RWPE2 (cell line): ENCODE measurements at regions not wholly inside any gene's neighbourhood (a gene's known extent, or its start where the extent isn't known, plus 50 kb on each side); places are given as distances from the start of the nearest gene placed in this dataset.
"Not testable (repeated sequence)": the region's sequence is repeated elsewhere in the genome, so short reads cannot be mapped to it uniquely, and the experiment has no call there.

Experiments
- ATAC-seq: fragments of 200-7000 bp; cut with Tn5 transposase; 3 replicates; pipeline ENCODE4 v1.9.1; 2021; ENCODE audit warnings: low read depth
- DNase-seq: peaks from one replicate; pipeline ENCODE4 v3.0.0-alpha.2; 2020; ENCODE audit warnings: low spot score
- H3K27ac ChIP-seq: fragments of 450-650 bp; 2 replicates; pipeline ENCODE4 v1.5.1; 2017; ENCODE audit warnings: mild to moderate bottlenecking; ENCODE audit not compliant: poor library complexity, severe bottlenecking
- H3K27me3 ChIP-seq: fragments of 250-450 bp; sonication (Bioruptor Pico); 2 replicates; pipeline ENCODE4 v1.5.1; 2021; ENCODE audit warnings: mild to moderate bottlenecking, moderate library complexity; ENCODE audit not compliant: insufficient read depth, poor library complexity, severe bottlenecking
- H3K36me3 ChIP-seq: fragments of 250-450 bp; sonication (Bioruptor Pico); 2 replicates; pipeline ENCODE4 v1.5.1; 2020; ENCODE audit warnings: low read depth, mild to moderate bottlenecking, moderate library complexity
- H3K4me1 ChIP-seq: fragments of 250-450 bp; sonication (Bioruptor Pico); 2 replicates; pipeline ENCODE4 v1.5.1; 2021; ENCODE audit warnings: mild to moderate bottlenecking, moderate library complexity; ENCODE audit not compliant: insufficient read depth, poor library complexity, severe bottlenecking
- H3K4me3 ChIP-seq: fragments of 250-450 bp; sonication (Bioruptor Pico); 2 replicates; pipeline ENCODE4 v1.5.1; 2021; ENCODE audit warnings: mild to moderate bottlenecking, moderate library complexity; ENCODE audit not compliant: severe bottlenecking
- H3K9me3 ChIP-seq: fragments of 250-450 bp; sonication (Bioruptor Pico); 2 replicates; pipeline ENCODE4 v1.5.1; 2021; ENCODE audit warnings: mild to moderate bottlenecking, moderate library complexity; ENCODE audit not compliant: severe bottlenecking
- TF ChIP-seq, protein P1 (sequence below): fragments of 450-650 bp; IDR thresholded peaks from one replicate; pipeline ENCODE4 v1.5.1; 2017; ENCODE audit warnings: mild to moderate bottlenecking, moderate library complexity; ENCODE audit not compliant: poor library complexity, severe bottlenecking

GRCh38 chr5:61229416-61229815 is 67.1 kb upstream of the SMIM15 start:
- Histone ChIP-seq H3K36me3 (no peaks in the 10 kb centered on the region), H3K4me3 (no peak overlapping the region), H3K9me3 (no peaks in the 10 kb centered on the region), H3K27ac (no peak overlapping the region), H3K4me1 (no peaks in the 10 kb centered on the region), H3K27me3 (no peaks in the 10 kb centered on the region)
- no peak for DNase-seq
- TF ChIP-seq, protein P1, sequence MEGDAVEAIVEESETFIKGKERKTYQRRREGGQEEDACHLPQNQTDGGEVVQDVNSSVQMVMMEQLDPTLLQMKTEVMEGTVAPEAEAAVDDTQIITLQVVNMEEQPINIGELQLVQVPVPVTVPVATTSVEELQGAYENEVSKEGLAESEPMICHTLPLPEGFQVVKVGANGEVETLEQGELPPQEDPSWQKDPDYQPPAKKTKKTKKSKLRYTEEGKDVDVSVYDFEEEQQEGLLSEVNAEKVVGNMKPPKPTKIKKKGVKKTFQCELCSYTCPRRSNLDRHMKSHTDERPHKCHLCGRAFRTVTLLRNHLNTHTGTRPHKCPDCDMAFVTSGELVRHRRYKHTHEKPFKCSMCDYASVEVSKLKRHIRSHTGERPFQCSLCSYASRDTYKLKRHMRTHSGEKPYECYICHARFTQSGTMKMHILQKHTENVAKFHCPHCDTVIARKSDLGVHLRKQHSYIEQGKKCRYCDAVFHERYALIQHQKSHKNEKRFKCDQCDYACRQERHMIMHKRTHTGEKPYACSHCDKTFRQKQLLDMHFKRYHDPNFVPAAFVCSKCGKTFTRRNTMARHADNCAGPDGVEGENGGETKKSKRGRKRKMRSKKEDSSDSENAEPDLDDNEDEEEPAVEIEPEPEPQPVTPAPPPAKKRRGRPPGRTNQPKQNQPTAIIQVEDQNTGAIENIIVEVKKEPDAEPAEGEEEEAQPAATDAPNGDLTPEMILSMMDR: no peak
- no peak; the same call in 2 of the 3 replicates for ATAC-seq

DNA sequence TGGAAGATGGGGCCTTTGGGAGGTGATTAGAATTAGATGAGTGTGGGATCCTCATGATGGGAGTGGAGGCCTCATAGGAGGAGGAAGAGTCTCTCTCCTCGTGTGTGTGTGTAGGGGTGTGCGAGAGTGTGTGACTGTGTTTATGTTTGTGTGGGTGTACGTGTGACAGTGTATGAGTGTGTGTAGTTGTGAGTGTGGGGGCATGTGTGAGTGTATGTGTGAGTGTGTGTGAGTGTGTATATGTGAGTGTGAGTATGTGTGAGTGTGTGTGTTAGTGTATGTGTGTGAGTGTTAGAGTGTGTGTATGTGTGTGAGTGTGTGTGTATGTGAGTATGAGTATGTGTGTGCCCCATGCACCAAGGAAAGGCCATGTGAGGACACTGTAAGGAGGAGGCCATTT is 68.2 kb upstream of the SMIM15 start:
- ATAC-seq: no peak

GRCh38 chr5:61231813-61232212 is 69.5 kb upstream of the SMIM15 start:
- H3K9me3 ChIP-seq: no peaks in the 10 kb centered on the region
- H3K36me3 ChIP-seq: no peaks in the 10 kb centered on the region
- H3K4me1 ChIP-seq: no peaks in the 10 kb centered on the region
- DNase-seq (no peak), ATAC-seq (no peak)
- H3K4me3 ChIP-seq: no peak overlapping the region
- H3K27ac ChIP-seq: no peak overlapping the region
- TF ChIP-seq, protein P1: no peak
- H3K27me3 ChIP-seq: no peaks in the 10 kb centered on the region

More for the DNA sequence above, 68.2 kb upstream of the SMIM15 start:
- no peak overlapping the region for H3K4me3 ChIP-seq
- H3K4me1 ChIP-seq: no peaks in the 10 kb centered on the region
- no peak for DNase-seq
- H3K27me3 ChIP-seq: no peaks in the 10 kb centered on the region
- H3K27ac ChIP-seq: no peak overlapping the region
- TF ChIP-seq, protein P1: no peak
- no peaks in the 10 kb centered on the region for H3K9me3 ChIP-seq
- no peaks in the 10 kb centered on the region for H3K36me3 ChIP-seq

- Histone ChIP-seq H3K27me3 (no peaks in the 10 kb centered on the region), H3K4me3 (no peak overlapping the region), H3K36me3 (no peaks in the 10 kb centered on the region), H3K9me3 (no peaks in the 10 kb centered on the region), H3K27ac (no peak overlapping the region), H3K4me1 (no peaks in the 10 kb centered on the region)
- ATAC-seq (no peak), DNase-seq (no peak)
- TF ChIP-seq, protein P1: no peak
These were observed 70.3 kb upstream of the SMIM15 start for GRCh38 chr5:61232490-61233050.

DNA sequence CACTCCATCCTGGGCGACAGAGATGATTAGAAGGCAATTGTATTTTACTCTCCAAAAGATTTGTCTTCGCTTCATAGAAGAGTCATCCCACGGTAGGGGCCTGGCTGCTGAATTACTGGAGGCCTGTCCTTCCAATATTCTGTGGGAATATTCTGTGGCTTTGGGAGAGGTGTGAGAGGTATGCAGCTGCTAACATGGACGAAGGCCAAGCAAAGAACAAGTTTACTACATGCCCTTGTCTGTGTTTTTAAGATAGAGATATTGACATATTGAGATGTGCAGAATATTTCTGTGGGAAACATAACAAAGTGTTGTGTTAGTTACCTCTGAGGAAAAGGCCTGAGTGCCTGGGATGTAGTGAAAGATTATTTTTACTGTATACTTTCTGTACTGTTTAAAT is 71.8 kb upstream of the SMIM15 start:
- no peak for ATAC-seq
- Histone ChIP-seq H3K27me3 (no peaks in the 10 kb centered on the region), H3K4me1 (no peaks in the 10 kb centered on the region), H3K9me3 (no peaks in the 10 kb centered on the region), H3K4me3 (no peak overlapping the region), H3K36me3 (no peaks in the 10 kb centered on the region), H3K27ac (no peak overlapping the region)
- TF ChIP-seq, protein P1: no peak
- DNase-seq: no peak

DNA sequence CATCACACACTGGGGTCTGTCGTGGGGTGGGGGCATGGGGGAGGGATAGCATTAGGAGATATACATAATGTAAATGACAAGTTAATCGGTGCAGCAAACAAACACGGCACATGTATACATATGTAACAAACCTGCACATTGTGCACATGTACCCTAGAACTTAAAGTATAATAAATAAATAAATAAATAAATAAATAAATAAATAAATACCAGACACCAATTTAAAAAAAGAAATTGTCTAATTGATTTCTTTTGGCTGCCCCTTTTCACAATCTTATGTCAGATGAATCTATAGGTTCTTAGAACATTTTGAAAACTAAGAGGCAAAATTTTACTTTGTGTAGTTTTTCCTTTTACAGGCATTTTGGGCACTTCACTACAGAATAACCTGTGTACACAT is 74.4 kb upstream of the SMIM15 start:
- H3K4me1 ChIP-seq, H3K27me3 ChIP-seq, DNase-seq, H3K27ac ChIP-seq, ATAC-seq, H3K36me3 ChIP-seq, H3K4me3 ChIP-seq, H3K9me3 ChIP-seq: not testable (repeated sequence)
